DMS79 treated with DMSO at 0.1 percent for 48 hours (cell line): ENCODE measurements at regions not wholly inside any gene's neighbourhood (a gene's known extent, or its start where the extent isn't known, plus 50 kb on each side); places are given as distances from the start of the nearest gene placed in this dataset.

Experiments
- DNase-seq: peaks from one replicate; lab custom pipeline; 2025; lab: John Stamatoyannopoulos, UW

GRCh38 chr21:32132881-32133280, 146.0 kb downstream of the MIS18A start:
- DNase-seq = no peak

DNA sequence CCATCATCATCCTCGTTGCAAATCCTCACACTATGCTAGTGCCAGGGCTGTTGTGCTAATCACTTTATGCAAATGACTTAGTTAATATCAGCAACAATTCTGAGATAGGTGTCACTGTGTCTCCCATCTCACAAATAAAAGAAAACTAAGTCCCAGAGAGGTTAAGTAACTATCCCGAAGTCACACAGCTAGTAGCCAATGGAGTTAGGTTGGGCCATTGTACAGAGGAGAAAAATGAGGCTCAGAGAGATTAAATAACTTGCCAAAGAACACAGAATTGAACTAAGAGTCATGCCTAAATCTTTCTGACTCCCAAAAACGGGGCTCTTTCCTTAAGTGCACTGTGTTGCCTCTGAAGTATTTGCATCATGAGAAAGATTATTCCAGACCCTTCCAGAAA, 146.4 kb downstream of the MIS18A start:
- DNase-seq = no peak

DNA sequence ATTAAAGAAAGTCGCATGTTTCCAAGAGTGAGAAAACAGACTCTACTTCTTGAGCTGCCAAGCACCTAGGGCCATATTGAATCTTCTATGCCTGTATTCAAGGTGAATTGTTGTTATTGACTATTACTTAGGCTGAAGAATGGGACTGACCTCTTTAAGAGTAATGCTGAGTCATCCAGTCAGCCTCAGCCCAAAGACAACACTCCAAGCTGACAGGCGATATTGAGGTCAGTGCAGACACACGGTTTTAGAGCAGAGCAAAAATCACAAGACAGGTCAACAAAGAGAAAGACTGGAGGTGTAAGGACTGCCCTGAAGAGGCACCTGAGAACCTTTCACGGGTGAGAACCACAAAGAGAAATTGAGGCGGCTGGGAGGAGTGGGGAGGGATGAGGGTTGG, 146.9 kb downstream of the MIS18A start:
- no peak for DNase-seq

- no peak for DNase-seq
Measured at GRCh38 chr21:32131164-32131563, 147.7 kb downstream of the MIS18A start.

GRCh38 chr21:32130031-32130891, 148.6 kb downstream of the MIS18A start:
- no peak for DNase-seq

- DNase-seq = no peak
Measured at GRCh38 chr21:32127081-32127480, 151.8 kb downstream of the MIS18A start.

- DNase-seq = no peak
Measured at GRCh38 chr21:32122082-32122481, 156.8 kb downstream of the MIS18A start.

- DNase-seq = no peak
Measured at GRCh38 chr21:32120230-32120629, 158.6 kb downstream of the MIS18A start.

GRCh38 chr21:32119811-32120210, 159.0 kb downstream of the MIS18A start:
- DNase-seq = no peak

DNA sequence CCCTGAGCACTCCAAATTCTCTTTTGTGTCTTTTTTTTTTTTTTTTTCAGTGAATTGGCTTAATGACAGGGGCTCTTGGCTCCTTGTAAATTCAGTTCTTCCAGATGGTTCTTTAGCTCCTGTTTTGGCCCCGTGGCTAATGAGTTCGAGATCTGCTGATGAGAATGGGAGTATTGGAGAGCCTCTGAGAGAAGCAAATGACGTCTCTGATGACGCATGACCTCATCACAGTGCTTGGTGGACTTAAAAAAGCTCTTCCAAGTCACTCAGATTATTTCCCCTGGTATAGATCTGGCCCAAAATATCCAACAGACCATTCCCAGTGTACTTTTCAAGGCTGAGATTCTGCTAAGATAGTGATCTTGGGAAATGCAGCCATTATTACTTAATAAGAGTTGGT, 159.5 kb downstream of the MIS18A start:
- DNase-seq = no peak

GRCh38 chr21:32114419-32115035, 164.3 kb downstream of the MIS18A start:
- DNase-seq = no peak

DNA sequence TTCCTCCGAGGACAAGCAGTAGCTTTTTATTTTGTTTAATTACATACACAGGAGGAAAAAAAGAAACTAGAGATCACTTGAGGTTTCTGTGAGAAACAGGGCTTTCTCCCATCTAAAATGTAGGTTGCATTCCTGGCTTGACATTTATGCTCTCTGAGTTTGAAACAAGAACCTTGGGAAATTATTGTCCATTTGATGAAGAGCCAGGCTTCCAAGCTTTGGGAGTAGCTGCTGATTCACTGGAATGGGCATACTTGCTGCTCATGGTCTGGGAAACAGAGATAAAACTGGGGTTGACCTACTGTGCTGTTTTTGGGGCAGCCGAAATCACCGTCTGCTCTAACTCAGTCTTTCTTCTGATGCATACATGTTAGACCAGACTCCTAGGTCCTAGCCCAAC, 165.4 kb downstream of the MIS18A start:
- DNase-seq = no peak

DNA sequence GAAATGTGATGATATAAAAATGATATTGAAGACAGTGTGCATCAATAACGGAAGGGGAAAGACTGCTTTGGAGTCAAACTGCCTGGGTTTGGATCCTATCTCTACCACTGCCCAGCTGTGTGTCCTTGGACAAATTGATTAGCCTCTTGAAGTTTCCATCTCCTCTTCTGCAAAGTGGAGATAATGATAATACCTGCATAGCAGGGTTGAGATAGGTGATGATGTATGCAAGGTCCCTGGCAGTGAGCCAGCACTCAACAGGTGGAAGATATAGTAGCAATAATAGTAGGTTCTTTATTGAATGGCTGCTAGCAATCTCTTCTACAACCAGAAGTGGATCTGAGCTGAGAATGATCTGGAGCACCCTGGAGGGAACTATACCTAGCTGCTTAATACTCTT, 166.7 kb downstream of the MIS18A start:
- no peak for DNase-seq

DNA sequence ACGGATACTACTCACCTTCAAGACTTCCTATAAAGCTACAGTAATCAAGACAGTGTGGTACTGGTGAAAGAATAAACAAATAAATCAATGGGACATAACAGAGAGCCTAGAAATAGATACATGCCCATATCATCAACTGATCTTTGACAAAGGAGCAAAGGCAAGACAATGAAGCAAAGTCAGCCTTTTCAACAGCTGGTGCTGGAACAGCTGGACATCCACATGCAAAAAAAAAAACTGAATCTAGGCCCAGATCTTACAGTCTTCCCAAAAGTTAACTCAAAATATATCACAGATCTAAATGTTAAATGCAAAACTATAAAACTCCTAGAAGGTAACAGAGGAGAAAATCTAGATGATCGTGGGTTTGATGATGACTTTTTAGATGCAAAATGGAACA, 170.3 kb downstream of the MIS18A start:
- no peak for DNase-seq

DNA sequence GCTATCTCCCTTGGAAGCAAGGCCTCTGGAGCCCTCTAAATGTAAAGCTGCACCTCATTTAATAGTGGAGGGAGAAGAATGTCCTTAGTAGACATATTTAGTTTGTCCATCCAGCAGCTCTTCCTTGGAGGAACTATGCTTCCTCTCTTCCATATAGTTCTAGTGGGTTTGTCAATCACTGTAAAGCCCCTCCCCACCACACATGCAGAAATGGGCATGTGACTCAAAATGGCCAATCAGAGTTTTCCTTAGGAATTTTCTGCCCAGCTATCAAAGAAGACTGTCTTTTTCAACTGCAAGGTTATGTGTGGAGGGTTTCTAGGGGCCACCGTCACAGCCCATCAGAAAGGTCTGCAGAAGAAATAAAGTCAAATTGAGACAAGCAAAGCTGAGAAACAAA, 175.5 kb downstream of the MIS18A start:
- no peak for DNase-seq

- DNase-seq = no peak
Measured at GRCh38 chr21:32102426-32102825, 176.4 kb downstream of the MIS18A start.

DNA sequence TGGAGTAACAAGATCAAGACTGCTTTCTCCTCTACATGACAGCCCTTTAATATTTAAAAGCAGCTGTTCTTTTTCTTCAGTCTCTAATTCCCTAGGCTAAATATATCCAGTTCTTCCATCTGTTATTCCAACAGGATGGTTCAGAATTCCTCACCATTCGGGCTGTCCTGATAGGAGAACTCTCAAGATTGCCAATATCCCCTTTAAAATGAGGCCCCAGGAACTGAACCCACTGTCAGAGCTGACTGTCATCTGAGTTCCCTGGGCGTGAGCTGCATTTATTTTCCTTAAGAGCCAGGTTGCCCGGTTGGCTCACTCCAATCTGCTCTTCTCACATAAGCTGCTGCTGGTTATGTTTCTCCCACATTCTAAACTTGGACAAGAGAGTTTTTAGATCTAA, 177.6 kb downstream of the MIS18A start:
- no peak for DNase-seq

GRCh38 chr21:32100423-32100822, 178.4 kb downstream of the MIS18A start:
- DNase-seq = peak; percentile 51

DNA sequence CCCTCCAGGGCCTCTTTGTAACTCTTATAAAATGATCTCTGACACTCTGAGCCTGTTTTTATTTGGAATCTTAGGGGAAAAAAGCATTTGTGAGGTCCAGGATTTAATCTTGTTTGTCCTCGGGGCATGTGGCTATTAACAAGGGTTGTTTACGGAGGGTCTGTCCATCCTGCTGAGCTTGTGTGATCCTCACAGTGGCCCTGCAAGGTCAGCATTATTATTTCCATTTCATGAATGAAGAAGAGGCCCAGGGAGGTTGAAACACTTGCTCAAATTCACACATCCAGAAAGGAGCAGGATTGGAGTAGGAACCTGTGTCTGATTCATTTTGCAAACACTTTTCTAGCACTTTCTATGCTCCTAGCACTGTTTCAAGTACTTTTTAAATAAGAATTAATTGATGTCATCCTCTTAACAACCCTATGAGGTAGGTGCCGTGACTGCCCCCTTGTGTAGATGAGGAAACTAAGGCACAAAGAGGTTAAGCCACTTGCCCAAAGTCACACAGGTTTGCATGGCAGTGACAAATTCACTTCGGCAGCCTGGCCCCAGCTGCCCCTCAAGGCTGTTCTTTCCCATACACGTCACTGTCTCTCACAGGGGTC, 178.9 kb downstream of the MIS18A start:
- no peak for DNase-seq

GRCh38 chr21:32096411-32096810, 182.4 kb downstream of the MIS18A start:
- no peak for DNase-seq

GRCh38 chr21:32094804-32095203, 184.0 kb downstream of the MIS18A start:
- no peak for DNase-seq

DNA sequence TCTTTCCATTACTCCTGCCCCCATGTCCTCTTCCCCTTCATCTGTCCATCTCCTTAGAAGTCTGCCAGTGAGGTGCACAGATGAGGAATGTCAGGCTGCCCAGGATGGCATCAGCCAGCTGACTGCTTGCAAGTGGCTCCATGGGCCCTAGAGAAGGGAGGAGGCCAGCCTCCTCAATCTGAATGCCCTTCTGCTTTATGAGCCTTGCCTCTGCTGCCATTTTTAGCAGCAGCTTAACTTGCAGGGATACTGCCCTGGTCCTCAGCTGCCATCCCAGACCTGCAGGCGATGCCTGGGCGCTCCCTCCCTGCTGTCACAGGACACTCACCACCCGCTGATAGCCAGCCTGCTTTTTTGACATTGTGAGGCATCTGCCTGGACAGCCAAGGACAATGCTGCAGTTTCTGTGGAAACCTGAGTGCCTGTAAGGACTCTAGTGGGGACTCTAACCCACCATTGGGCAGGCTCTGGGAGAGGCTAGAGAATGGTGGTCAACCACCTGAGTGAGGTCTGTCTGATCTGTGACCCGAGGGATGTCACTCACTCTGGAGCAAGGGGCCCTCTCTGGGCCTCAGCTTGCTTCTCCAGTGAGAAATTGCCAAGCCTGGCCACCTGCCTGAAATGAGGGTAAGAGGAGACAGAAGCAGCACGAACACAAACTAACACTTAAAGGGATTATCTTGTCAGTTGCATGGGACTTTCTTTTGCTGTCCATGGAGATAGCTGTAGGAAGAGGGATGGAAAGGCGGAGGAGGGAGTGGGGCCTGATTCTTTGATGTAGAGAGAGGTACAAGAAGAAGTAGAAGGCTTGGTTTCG, 185.0 kb downstream of the MIS18A start:
- no peak for DNase-seq
